ENCODE measurements at regions not wholly inside any gene's neighbourhood (a gene's known extent, or its start where the extent isn't known, plus 50 kb on each side); places are given as distances from the start of the nearest gene placed in this dataset.

- no peak for DNase-seq
Measured at GRCh38 chr18:43651057-43651456, 373.8 kb upstream of the SYT4 start.

GRCh38 chr18:43656547-43656946, 379.3 kb upstream of the SYT4 start:
- no peak for DNase-seq

GRCh38 chr18:43661570-43661969, 384.3 kb upstream of the SYT4 start:
- peak in 1 of 2 experiments; percentile 7 for DNase-seq

- DNase-seq = no peak
Measured at GRCh38 chr18:43662657-43663056, 385.4 kb upstream of the SYT4 start.

- no peak for DNase-seq
Measured at GRCh38 chr18:43663159-43663558, 385.9 kb upstream of the SYT4 start.

GRCh38 chr18:43664487-43665008, 387.3 kb upstream of the SYT4 start:
- DNase-seq = no peak

GRCh38 chr18:43665105-43665788, 388.0 kb upstream of the SYT4 start:
- no peak for DNase-seq

- no peak for DNase-seq
Measured at GRCh38 chr18:43668866-43669265, 391.6 kb upstream of the SYT4 start.

- no peak for DNase-seq
Measured at GRCh38 chr18:43671431-43671830, 394.1 kb upstream of the SYT4 start.

GRCh38 chr18:43680096-43680495, 402.8 kb upstream of the SYT4 start:
- DNase-seq = no peak

GRCh38 chr18:43681661-43682060, 404.4 kb upstream of the SYT4 start:
- no peak for DNase-seq

- no peak for DNase-seq
Measured at GRCh38 chr18:43682196-43682595, 404.9 kb upstream of the SYT4 start.

GRCh38 chr18:43686709-43687108, 409.4 kb upstream of the SYT4 start:
- no peak for DNase-seq

- no peak for DNase-seq
Measured at GRCh38 chr18:43692099-43692690, 414.9 kb upstream of the SYT4 start.

GRCh38 chr18:43702399-43702798, 425.1 kb upstream of the SYT4 start:
- DNase-seq = no peak

- DNase-seq = no peak
Measured at GRCh38 chr18:43703050-43703449, 425.8 kb upstream of the SYT4 start.

- no peak for DNase-seq
Measured at GRCh38 chr18:43705850-43706249, 428.6 kb upstream of the SYT4 start.

- DNase-seq = no peak
Measured at GRCh38 chr18:43710135-43710534, 432.8 kb upstream of the SYT4 start.

- DNase-seq = no peak
Measured at GRCh38 chr18:43714343-43715010, 437.2 kb upstream of the SYT4 start.

- DNase-seq = no peak
Measured at GRCh38 chr18:43719267-43719795, 442.0 kb upstream of the SYT4 start.

GRCh38 chr18:43720041-43720440, 442.8 kb upstream of the SYT4 start:
- DNase-seq = no peak

- DNase-seq = no peak
Measured at GRCh38 chr18:43735570-43735969, 458.3 kb upstream of the SYT4 start.

- no peak for DNase-seq
Measured at GRCh38 chr18:43744960-43745745, 467.9 kb upstream of the SYT4 start.
